ENCODE measurements at regions not wholly inside any gene's neighbourhood (a gene's known extent, or its start where the extent isn't known, plus 50 kb on each side); places are given as distances from the start of the nearest gene placed in this dataset.

DNA sequence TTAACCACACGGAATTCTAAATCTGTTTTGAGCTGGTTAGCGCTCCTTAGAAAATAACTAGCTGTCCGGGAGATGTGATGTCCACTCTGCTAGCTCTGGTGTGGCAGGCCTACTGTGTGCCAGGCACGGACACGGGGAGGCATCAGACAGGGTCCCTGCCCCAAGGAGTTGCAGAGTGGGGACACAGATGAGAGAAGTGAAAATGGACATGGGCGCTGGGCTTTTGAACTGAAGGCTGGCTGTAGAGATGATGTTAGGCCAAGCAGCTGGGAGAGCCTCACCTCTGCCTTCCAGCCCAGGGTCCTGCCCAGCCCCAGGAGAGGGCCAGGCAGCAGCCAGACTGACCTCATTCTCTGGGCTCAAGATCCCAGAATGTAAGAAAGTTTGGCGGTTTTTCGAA is 368.6 kb downstream of the CTTN start:
- H3K27ac Mint-ChIP-seq: no peak overlapping the region
- H3K27me3 Mint-ChIP-seq: no peaks in the 10 kb centered on the region
- H3K4me3 Mint-ChIP-seq (ENCODE audit: low read depth): no peak overlapping the region
- no peaks in the 10 kb centered on the region for H3K4me1 Mint-ChIP-seq (ENCODE audit: low read depth)
- TF ChIP-seq, protein P1, sequence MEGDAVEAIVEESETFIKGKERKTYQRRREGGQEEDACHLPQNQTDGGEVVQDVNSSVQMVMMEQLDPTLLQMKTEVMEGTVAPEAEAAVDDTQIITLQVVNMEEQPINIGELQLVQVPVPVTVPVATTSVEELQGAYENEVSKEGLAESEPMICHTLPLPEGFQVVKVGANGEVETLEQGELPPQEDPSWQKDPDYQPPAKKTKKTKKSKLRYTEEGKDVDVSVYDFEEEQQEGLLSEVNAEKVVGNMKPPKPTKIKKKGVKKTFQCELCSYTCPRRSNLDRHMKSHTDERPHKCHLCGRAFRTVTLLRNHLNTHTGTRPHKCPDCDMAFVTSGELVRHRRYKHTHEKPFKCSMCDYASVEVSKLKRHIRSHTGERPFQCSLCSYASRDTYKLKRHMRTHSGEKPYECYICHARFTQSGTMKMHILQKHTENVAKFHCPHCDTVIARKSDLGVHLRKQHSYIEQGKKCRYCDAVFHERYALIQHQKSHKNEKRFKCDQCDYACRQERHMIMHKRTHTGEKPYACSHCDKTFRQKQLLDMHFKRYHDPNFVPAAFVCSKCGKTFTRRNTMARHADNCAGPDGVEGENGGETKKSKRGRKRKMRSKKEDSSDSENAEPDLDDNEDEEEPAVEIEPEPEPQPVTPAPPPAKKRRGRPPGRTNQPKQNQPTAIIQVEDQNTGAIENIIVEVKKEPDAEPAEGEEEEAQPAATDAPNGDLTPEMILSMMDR (IDR thresholded peaks at IDR 0.05; ENCODE audit: unreplicated experiment): no peak
- H3K36me3 Mint-ChIP-seq (ENCODE audit: insufficient read depth): peaks cover 8% of the 10 kb centered on the region
- no peak for DNase-seq (ENCODE audit: low spot score, unreplicated experiment)
- no peaks in the 10 kb centered on the region for H3K9me3 Mint-ChIP-seq (ENCODE audit: low read depth)

- no peak overlapping the region for H3K4me3 Mint-ChIP-seq (ENCODE audit: low read depth)
- H3K27me3 Mint-ChIP-seq: no peaks in the 10 kb centered on the region
- H3K4me1 Mint-ChIP-seq (ENCODE audit: low read depth): no peaks in the 10 kb centered on the region
- TF ChIP-seq, protein P1 (IDR thresholded peaks at IDR 0.05; ENCODE audit: unreplicated experiment): no peak
- peaks cover 8% of the 10 kb centered on the region for H3K36me3 Mint-ChIP-seq (ENCODE audit: insufficient read depth)
- no peak for DNase-seq (ENCODE audit: low spot score, unreplicated experiment)
- H3K27ac Mint-ChIP-seq: no peak overlapping the region
- H3K9me3 Mint-ChIP-seq (ENCODE audit: low read depth): peaks cover 5% of the 10 kb centered on the region
Observed at GRCh38 chr11:70768346-70769095, 370.2 kb downstream of the CTTN start.

DNA sequence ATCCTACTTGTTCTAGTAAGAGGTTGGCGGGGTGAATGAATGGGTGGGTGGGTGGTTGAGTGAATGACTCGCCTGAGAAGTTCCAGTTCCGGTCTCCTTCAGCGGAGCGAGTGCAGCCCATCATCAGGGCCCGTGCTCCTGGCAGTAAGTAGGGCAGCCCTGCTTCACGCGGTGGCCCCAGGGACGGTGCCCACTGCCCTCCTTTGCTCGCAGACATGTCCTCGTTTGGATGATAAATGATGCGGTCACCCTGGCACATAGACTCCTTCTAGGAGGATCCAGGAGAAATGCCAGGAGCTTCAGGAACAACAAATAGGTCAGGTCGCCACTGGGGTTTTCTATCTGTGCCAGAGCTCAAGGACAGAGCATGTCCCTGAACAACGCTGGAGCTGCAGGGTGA is 370.8 kb downstream of the CTTN start:
- TF ChIP-seq, protein P1 (IDR thresholded peaks at IDR 0.05; ENCODE audit: unreplicated experiment): no peak
- H3K4me1 Mint-ChIP-seq (ENCODE audit: low read depth): no peaks in the 10 kb centered on the region
- no peaks in the 10 kb centered on the region for H3K27me3 Mint-ChIP-seq
- peaks cover 12% of the 10 kb centered on the region for H3K36me3 Mint-ChIP-seq (ENCODE audit: insufficient read depth)
- H3K9me3 Mint-ChIP-seq (ENCODE audit: low read depth): peaks cover 10% of the 10 kb centered on the region
- H3K4me3 Mint-ChIP-seq (ENCODE audit: low read depth): no peak overlapping the region
- H3K27ac Mint-ChIP-seq: no peak overlapping the region
- DNase-seq (ENCODE audit: low spot score, unreplicated experiment): no peak

DNA sequence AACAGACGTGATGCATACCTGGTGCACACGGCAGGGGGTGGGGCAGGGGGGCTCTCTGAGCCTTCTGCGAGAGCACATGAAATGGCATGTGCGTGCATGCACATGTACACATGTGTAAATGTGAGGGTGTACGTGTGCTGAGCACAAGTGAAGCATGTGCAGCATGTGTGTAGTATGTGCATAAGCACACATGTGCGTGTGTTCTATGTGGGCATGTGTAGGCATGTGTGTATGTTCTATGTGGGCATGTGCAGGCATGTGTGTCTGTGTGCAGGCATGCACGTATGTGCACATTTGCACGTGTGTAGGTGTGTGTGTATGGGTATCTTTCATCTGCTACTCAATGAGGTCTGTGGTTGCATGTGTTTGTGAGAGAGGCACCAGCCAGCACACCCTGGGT is 371.2 kb downstream of the CTTN start:
- H3K9me3 Mint-ChIP-seq (ENCODE audit: low read depth): peaks cover 10% of the 10 kb centered on the region
- H3K36me3 Mint-ChIP-seq (ENCODE audit: insufficient read depth): peaks cover 12% of the 10 kb centered on the region
- no peaks in the 10 kb centered on the region for H3K4me1 Mint-ChIP-seq (ENCODE audit: low read depth)
- no peak overlapping the region for H3K27ac Mint-ChIP-seq
- H3K27me3 Mint-ChIP-seq: no peaks in the 10 kb centered on the region
- TF ChIP-seq, protein P1 (IDR thresholded peaks at IDR 0.05; ENCODE audit: unreplicated experiment): no peak
- H3K4me3 Mint-ChIP-seq (ENCODE audit: low read depth): no peak overlapping the region
- DNase-seq (ENCODE audit: low spot score, unreplicated experiment): no peak

DNA sequence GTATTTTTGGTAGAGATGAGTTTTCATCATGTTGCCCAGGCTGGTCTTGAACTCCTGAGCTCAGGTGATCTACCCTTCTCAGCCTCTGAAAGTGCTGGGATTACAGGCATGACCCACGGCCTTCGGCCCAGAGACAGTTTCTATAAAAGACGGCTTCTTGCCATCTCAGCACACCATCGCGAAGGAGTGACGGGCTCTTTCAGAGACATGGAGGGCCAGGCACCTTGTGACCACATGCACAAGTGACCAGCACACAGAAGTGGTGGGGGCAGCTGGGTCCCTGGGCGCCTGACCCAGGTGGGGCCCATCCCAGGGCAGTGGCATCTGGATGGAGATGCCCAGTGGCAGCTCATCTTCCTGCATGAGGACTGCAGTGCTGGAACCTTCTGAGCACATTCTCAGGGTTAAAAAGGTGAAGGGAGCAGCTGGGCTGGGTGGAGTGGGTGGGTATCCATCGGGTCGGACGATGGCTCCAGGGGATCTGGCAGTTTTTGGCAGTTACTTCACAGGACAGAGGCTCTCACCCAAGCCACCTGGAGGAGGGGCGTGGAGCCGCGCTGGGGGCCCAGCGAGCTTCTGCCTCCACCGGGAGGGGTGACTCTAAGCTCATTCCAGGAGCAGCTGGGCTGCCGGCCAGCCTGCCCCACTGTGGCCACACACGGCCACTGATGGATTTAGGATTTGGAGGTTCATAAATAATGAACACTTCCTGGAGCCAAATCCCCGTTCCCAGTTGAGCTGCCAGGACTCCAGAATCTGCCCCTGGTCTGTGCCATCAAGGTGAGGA is 373.0 kb downstream of the CTTN start:
- Mint-ChIP-seq H3K9me3 (ENCODE audit: low read depth) (peaks cover 10% of the 10 kb centered on the region), H3K27me3 (no peaks in the 10 kb centered on the region), H3K27ac (no peak overlapping the region), H3K4me3 (ENCODE audit: low read depth) (no peak overlapping the region), H3K36me3 (ENCODE audit: insufficient read depth) (peaks cover 16% of the 10 kb centered on the region), H3K4me1 (ENCODE audit: low read depth) (no peaks in the 10 kb centered on the region)
- TF ChIP-seq, protein P1 (IDR thresholded peaks at IDR 0.05; ENCODE audit: unreplicated experiment): no peak
- no peak for DNase-seq (ENCODE audit: low spot score, unreplicated experiment)
